ENCODE measurements at regions not wholly inside any gene's neighbourhood (a gene's known extent, or its start where the extent isn't known, plus 50 kb on each side); places are given as distances from the start of the nearest gene placed in this dataset.

DNA sequence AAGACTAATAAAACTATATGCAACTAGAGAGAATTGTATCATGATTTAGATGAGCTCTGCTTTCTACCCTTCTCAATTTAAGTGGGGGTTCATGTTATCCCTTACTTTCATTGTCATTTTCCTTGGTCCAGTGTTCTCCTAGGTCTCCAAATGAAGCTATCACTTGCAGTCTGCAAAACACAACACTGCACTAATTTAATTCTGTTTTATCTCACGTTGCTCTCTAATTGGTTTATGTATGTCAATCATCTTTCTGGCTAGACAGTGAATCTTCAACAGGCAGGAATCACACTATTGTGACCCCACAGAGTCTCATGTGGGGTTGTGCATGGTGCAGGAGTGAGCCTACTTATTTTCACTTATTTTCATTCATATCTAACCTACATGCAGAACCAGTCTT is 348.3 kb upstream of the SYT4 start:
- H3K27me3 ChIP-seq (ENCODE audit: insufficient read depth, poor library complexity, severe bottlenecking) = no peaks in the 10 kb centered on the region
- no peak overlapping the region for H3K4me3 ChIP-seq (replicated peaks; ENCODE audit: insufficient read depth, low read length)
- TF ChIP-seq POLR2AphosphoS5 (IDR thresholded peaks at IDR 0.05; ENCODE audit: low read depth) (no peak), SPI1 (IDR thresholded peaks at IDR 0.05; ENCODE audit: borderline replicate concordance, low read depth) (no peak), REST (IDR thresholded peaks at IDR 0.05; ENCODE audit: insufficient replicate concordance, low read depth) (no peak)
- TF ChIP-seq, protein P1, sequence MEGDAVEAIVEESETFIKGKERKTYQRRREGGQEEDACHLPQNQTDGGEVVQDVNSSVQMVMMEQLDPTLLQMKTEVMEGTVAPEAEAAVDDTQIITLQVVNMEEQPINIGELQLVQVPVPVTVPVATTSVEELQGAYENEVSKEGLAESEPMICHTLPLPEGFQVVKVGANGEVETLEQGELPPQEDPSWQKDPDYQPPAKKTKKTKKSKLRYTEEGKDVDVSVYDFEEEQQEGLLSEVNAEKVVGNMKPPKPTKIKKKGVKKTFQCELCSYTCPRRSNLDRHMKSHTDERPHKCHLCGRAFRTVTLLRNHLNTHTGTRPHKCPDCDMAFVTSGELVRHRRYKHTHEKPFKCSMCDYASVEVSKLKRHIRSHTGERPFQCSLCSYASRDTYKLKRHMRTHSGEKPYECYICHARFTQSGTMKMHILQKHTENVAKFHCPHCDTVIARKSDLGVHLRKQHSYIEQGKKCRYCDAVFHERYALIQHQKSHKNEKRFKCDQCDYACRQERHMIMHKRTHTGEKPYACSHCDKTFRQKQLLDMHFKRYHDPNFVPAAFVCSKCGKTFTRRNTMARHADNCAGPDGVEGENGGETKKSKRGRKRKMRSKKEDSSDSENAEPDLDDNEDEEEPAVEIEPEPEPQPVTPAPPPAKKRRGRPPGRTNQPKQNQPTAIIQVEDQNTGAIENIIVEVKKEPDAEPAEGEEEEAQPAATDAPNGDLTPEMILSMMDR (IDR thresholded peaks at IDR 0.05; ENCODE audit: insufficient read depth, low read length) = no peak
- H3K27ac ChIP-seq (replicated peaks) = no peak overlapping the region
- no peak for DNase-seq (ENCODE audit: low read depth in 1 of 2, low spot score in 1 of 2)

DNA sequence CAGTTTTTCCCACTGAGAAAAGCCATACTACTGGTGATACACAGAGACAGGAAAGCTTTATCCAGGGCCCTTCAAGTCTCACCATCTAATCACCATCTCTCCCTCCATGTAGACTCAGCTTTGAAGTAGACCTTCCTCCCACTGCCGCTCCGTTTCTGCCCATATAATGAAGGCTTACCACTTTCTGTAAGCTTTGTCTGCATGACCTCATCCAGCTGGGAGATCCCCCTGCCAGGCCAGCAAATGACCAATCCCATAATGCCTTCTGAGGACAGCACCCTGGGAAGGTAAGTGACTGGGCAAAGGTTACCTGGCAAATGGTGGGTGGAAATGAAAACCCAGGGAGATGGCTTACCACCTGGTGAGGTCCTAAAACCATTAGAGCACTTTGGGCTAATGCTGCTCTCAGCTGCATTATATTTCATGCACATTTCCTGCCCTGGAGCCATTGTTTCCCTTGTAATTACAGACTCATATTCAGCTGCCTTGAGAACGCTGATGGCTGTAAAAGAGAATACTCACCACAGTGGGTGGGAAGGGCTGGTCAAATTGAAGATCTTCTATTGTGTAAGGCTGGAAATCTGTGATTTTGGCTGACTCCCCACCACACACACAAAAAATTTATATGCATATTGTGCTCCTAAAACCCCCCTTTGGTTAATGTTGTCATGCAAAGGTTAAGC is 350.7 kb upstream of the SYT4 start:
- H3K27ac ChIP-seq (replicated peaks) = no peak overlapping the region
- H3K4me3 ChIP-seq (replicated peaks; ENCODE audit: insufficient read depth, low read length) = no peak overlapping the region
- H3K27me3 ChIP-seq (ENCODE audit: insufficient read depth, poor library complexity, severe bottlenecking) = no peaks in the 10 kb centered on the region
- TF ChIP-seq REST (IDR thresholded peaks at IDR 0.05; ENCODE audit: insufficient replicate concordance, low read depth) (no peak), POLR2AphosphoS5 (IDR thresholded peaks at IDR 0.05; ENCODE audit: low read depth) (no peak), GABPA (IDR thresholded peaks at IDR 0.05; ENCODE audit: low read depth) (no peak), SPI1 (IDR thresholded peaks at IDR 0.05; ENCODE audit: borderline replicate concordance, low read depth) (no peak)
- TF ChIP-seq, protein P1 (IDR thresholded peaks at IDR 0.05; ENCODE audit: insufficient read depth, low read length) = no peak
- DNase-seq (ENCODE audit: low read depth in 1 of 2, low spot score in 1 of 2) = no peak

DNA sequence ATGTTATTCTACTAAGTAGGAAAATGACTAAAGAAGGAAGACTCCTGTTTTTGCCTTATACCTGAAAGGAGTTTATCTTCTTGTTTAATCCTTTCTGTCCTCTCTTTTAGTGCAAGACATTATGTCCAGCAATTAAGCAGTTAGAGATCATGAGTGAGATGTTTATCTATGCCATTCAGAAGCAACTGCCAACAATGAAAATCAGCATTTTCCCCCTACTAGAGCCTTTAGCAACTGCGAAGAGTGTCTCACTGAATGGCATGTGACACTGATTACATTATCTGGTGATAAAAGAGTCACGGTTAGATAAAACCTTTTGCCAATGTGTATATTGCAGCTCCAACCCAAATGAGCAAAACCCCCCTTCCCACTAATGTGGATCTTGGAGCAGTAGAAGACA is 357.7 kb upstream of the SYT4 start:
- H3K4me3 ChIP-seq (replicated peaks; ENCODE audit: insufficient read depth, low read length) = no peak overlapping the region
- H3K27ac ChIP-seq (replicated peaks) = no peak overlapping the region
- no peak for DNase-seq (ENCODE audit: low read depth in 1 of 2, low spot score in 1 of 2)
- TF ChIP-seq GABPA (IDR thresholded peaks at IDR 0.05; ENCODE audit: low read depth) (no peak), REST (IDR thresholded peaks at IDR 0.05; ENCODE audit: insufficient replicate concordance, low read depth) (no peak), POLR2AphosphoS5 (IDR thresholded peaks at IDR 0.05; ENCODE audit: low read depth) (no peak), SPI1 (IDR thresholded peaks at IDR 0.05; ENCODE audit: borderline replicate concordance, low read depth) (no peak)
- TF ChIP-seq, protein P1 (IDR thresholded peaks at IDR 0.05; ENCODE audit: insufficient read depth, low read length) = no peak
- no peaks in the 10 kb centered on the region for H3K27me3 ChIP-seq (ENCODE audit: insufficient read depth, poor library complexity, severe bottlenecking)

All from HL-60 (cell line).